ENCODE measurements at regions not wholly inside any gene's neighbourhood (a gene's known extent, or its start where the extent isn't known, plus 50 kb on each side); places are given as distances from the start of the nearest gene placed in this dataset.

DNA sequence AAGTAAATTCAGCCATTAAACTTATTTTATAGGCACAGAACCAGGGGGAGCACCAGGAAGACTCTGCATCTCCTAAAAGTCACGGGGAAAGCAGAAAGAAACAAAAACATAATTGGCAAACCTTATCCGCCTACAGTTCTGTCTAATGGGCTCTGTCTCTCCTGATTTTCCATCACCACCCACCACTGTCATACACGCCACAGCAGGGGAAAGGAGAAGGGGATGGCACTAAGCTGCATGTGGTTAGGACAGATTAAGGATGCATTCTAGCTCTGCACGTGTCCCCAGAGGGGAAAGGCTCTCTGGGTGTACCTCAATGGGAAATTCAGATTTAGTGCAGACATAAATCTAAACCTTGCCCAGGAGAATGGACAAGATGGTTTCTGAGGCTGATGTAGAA lies 359.8 kb downstream of the TMEM114 start:
- Histone ChIP-seq H3K36me3 (ENCODE audit: low read length) (no peaks in the 10 kb centered on the region), H3K9ac (ENCODE audit: low read length) (no peak overlapping the region), H3K27me3 (ENCODE audit: low read length) (no peaks in the 10 kb centered on the region), H3K9me2 (replicated peaks; ENCODE audit: insufficient read depth, low read length) (no peaks in the 10 kb centered on the region), H3K27ac (ENCODE audit: low read depth, low read length) (no peak overlapping the region), H3F3A (ENCODE audit: insufficient read depth) (no peaks in the 10 kb centered on the region), H3K79me2 (ENCODE audit: insufficient read depth, low read length) (no peaks in the 10 kb centered on the region), H4K20me1 (ENCODE audit: low read depth, low read length) (no peaks in the 10 kb centered on the region), H3K4me2 (ENCODE audit: low read depth, low read length, poor library complexity, severe bottlenecking) (no peak overlapping the region), H3K9me3 (ENCODE audit: insufficient read depth, low read length) (no peaks in the 10 kb centered on the region), H3K4me3 (ENCODE audit: insufficient read depth, low read length, poor library complexity, severe bottlenecking) (no peak overlapping the region), H2AFZ (ENCODE audit: low read depth, low read length, severe bottlenecking) (no peak overlapping the region)
- TF ChIP-seq, protein P1, sequence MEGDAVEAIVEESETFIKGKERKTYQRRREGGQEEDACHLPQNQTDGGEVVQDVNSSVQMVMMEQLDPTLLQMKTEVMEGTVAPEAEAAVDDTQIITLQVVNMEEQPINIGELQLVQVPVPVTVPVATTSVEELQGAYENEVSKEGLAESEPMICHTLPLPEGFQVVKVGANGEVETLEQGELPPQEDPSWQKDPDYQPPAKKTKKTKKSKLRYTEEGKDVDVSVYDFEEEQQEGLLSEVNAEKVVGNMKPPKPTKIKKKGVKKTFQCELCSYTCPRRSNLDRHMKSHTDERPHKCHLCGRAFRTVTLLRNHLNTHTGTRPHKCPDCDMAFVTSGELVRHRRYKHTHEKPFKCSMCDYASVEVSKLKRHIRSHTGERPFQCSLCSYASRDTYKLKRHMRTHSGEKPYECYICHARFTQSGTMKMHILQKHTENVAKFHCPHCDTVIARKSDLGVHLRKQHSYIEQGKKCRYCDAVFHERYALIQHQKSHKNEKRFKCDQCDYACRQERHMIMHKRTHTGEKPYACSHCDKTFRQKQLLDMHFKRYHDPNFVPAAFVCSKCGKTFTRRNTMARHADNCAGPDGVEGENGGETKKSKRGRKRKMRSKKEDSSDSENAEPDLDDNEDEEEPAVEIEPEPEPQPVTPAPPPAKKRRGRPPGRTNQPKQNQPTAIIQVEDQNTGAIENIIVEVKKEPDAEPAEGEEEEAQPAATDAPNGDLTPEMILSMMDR (IDR thresholded peaks at IDR 0.05; ENCODE audit: insufficient read depth, low read length, poor library complexity, severe bottlenecking): no peak
- no peak for TF ChIP-seq EZH2phosphoT487 (conservative IDR thresholded peaks at IDR 0.05; ENCODE audit: low read length)

DNA sequence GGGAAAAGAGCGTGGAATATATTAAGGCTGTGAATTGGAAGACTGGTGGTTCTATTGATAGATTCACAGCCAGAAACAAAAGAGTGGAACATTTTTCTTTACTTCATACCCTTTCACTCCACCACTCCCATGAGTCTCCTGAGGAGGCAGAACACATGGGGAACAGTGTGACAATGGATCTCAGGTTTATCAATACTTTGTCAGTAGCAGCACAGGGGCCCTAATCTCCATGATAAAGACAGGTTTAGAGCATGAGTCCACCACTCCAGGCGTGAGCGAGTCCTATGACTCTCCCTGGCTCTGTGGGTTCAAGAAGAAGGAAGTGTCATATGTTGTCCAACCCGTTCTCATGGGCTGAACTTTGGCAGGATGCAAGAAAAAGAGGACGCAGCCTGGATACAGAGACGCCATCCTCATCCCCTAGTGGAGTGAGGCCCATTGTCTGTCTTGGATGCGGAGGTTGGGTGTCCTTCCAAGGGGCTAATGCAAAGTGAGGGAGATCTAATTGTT lies 361.2 kb downstream of the TMEM114 start:
- Histone ChIP-seq H3K27ac (ENCODE audit: low read depth, low read length) (no peak overlapping the region), H3K27me3 (ENCODE audit: low read length) (no peaks in the 10 kb centered on the region), H3F3A (ENCODE audit: insufficient read depth) (no peaks in the 10 kb centered on the region), H3K9me2 (replicated peaks; ENCODE audit: insufficient read depth, low read length) (no peaks in the 10 kb centered on the region), H3K9me3 (ENCODE audit: insufficient read depth, low read length) (no peaks in the 10 kb centered on the region), H4K20me1 (ENCODE audit: low read depth, low read length) (no peaks in the 10 kb centered on the region), H3K4me2 (ENCODE audit: low read depth, low read length, poor library complexity, severe bottlenecking) (no peak overlapping the region), H3K36me3 (ENCODE audit: low read length) (no peaks in the 10 kb centered on the region), H3K4me3 (ENCODE audit: insufficient read depth, low read length, poor library complexity, severe bottlenecking) (no peak overlapping the region), H3K79me2 (ENCODE audit: insufficient read depth, low read length) (no peaks in the 10 kb centered on the region), H3K9ac (ENCODE audit: low read length) (no peak overlapping the region), H2AFZ (ENCODE audit: low read depth, low read length, severe bottlenecking) (no peak overlapping the region)
- TF ChIP-seq, protein P1 (IDR thresholded peaks at IDR 0.05; ENCODE audit: insufficient read depth, low read length, poor library complexity, severe bottlenecking): no peak

DNA sequence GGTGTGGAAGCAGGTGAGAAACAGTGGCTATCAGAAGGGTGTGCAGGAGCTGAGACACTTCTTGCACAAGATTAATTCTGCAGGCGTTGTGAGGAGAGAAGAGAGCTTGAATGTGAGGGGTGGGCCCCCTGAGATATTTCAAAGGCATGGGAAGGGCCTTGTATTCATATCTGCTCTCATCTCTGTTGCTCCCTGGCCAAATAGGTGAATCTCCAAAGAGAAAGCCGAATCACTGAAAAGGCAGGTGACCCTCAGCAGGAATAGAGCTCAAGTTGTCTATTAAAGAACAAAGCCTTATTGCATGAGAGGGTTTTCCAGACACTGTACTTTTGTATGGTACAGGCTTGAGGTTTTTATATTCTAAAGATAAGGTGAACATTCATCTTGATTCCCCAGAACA lies 373.1 kb downstream of the TMEM114 start:
- Histone ChIP-seq H3K4me2 (ENCODE audit: low read depth, low read length, poor library complexity, severe bottlenecking) (no peak overlapping the region), H3K4me3 (ENCODE audit: insufficient read depth, low read length, poor library complexity, severe bottlenecking) (no peak overlapping the region), H2AFZ (ENCODE audit: low read depth, low read length, severe bottlenecking) (no peak overlapping the region), H3K27ac (ENCODE audit: low read depth, low read length) (no peak overlapping the region), H3K27me3 (ENCODE audit: low read length) (no peaks in the 10 kb centered on the region), H3K9me3 (ENCODE audit: insufficient read depth, low read length) (no peaks in the 10 kb centered on the region), H3K9ac (ENCODE audit: low read length) (no peak overlapping the region), H3K79me2 (ENCODE audit: insufficient read depth, low read length) (no peaks in the 10 kb centered on the region), H3F3A (ENCODE audit: insufficient read depth) (no peaks in the 10 kb centered on the region), H3K9me2 (replicated peaks; ENCODE audit: insufficient read depth, low read length) (peaks cover 4% of the 10 kb centered on the region; the same call in 1 of the 2 replicates), H4K20me1 (ENCODE audit: low read depth, low read length) (no peaks in the 10 kb centered on the region), H3K36me3 (ENCODE audit: low read length) (no peaks in the 10 kb centered on the region)
- TF ChIP-seq EZH2phosphoT487 (conservative IDR thresholded peaks at IDR 0.05; ENCODE audit: low read length): no peak
- TF ChIP-seq, protein P1 (IDR thresholded peaks at IDR 0.05; ENCODE audit: insufficient read depth, low read length, poor library complexity, severe bottlenecking): no peak
